Putamen (tissue), 1 donor: ENCODE measurements at regions not wholly inside any gene's neighbourhood (a gene's known extent, or its start where the extent isn't known, plus 50 kb on each side); places are given as distances from the start of the nearest gene placed in this dataset.
"Not testable (repeated sequence)": the region's sequence is repeated elsewhere in the genome, so short reads cannot be mapped to it uniquely, and the experiment has no call there.

ENCODE experiments used
- DNase-seq: peaks from one replicate; pipeline ENCODE4 v3.0.0-alpha.2; 2016; ENCODE audit warnings: low spot score

DNA sequence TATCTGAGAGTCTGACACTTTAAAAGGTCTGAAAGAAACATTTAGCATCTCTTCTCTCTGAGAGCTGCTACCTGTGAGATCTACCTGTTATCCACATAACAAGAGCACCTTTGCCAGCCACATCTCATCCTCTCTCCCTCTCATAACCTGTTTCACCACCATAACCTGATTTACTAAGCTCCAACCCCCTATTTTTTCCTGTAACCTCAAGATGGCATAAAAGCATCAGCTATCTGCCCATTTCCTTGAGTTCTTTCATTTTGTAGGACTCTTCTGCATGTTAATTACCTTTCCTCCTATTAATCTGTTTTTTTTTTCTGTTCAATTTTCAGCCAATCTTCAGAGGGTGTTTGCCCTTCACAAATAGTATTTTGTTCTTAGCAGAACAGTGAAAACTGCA, 136.5 kb upstream of the KCNK1 start:
- peak; percentile 13 for DNase-seq

DNA sequence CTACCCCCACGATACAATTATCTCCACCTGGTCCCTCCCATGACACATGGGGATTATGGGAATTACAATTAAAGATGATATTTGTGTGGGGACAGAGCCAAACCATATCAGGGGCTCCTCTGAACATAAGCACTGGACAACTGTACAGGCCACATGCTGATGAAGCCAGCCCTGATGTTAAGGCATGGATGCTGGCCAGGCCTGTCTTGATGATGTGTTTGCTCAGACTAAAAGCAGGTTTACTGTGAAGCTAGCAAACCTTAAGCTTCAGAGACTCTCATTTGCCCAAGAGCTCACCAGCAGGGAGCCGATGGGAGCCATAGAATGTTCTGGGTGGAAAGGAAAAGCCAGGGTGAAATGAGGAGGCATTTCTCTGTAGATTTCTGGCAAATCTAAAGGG, 135.3 kb upstream of the KCNK1 start:
- no peak for DNase-seq

- DNase-seq: no peak
Measured at GRCh38 chr1:233479110-233479890, 134.6 kb upstream of the KCNK1 start.

- DNase-seq: no peak
Measured at GRCh38 chr1:233480198-233480597, 133.7 kb upstream of the KCNK1 start.

- DNase-seq: no peak
Measured at GRCh38 chr1:233482388-233482787, 131.5 kb upstream of the KCNK1 start.

DNA sequence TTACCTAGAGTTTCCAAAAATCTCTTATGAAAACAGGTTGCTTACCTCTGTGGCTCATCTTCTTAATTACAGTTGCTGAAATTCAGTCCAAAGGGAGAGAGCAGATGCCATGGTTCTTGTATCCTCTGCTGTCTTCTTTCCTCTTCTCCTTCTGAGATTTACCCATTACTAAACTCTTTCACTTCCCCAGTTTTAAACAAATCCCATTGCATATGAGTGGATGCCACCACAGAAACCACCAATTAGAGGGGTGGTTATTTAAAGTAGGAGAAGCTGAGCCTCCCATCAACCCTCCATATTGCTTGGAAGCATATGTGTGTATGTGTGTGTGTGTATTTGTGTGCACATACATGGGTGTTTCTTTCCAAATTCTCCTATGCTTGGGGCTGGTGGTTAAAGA, 128.5 kb upstream of the KCNK1 start:
- DNase-seq: no peak

DNA sequence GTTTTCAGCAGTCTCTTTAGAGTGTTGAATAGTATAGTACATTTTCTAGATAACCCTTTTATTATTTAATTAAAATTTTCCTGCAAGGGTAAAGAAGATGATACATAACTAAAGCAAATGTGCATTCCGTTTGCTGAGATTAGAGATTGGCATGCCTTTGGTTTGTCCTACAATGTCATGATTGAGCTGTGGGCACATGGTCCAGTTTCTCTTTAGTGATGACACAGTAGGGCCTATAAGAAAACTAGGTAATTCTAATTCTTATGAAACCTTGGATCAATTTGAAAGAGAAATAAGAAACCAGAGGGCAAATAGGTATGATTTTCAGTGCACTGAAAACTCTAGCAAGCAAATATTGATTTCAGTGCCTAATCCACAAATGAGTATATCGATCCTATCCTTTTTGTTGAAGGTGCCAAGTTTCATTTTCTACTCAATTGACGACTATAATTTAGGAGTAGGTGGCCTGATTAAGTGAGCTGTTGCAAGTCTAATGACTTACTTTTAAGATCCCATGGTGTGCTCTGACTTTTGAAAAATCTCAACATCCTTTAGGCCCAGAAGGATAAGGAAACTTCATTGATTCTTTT, 128.0 kb upstream of the KCNK1 start:
- no peak for DNase-seq

DNA sequence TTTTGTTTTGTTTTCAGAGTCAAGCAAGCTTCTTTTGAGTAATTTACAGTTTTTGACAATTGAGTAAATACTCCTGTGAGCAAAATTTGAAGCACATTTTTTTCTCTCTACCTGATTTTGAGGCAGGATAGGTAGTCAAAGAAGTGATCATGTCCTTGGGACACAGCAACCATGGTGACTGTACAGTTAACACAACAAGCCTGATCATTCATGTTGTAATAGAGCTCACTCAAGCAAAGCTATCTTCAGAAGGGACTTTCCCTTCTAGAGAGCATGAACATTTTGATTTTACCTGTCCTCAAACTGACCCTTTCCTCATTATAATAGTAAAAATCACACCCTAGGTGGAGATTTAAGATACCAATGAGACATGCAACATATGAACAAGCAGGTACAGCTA, 126.5 kb upstream of the KCNK1 start:
- DNase-seq: no peak

- DNase-seq: no peak
Measured at GRCh38 chr1:233489411-233489810, 124.5 kb upstream of the KCNK1 start.

- DNase-seq: no peak
Measured at GRCh38 chr1:233490488-233490887, 123.4 kb upstream of the KCNK1 start.

GRCh38 chr1:233491953-233492620, 121.8 kb upstream of the KCNK1 start:
- DNase-seq: no peak

- DNase-seq: no peak
Measured at GRCh38 chr1:233496993-233497392, 116.9 kb upstream of the KCNK1 start.

DNA sequence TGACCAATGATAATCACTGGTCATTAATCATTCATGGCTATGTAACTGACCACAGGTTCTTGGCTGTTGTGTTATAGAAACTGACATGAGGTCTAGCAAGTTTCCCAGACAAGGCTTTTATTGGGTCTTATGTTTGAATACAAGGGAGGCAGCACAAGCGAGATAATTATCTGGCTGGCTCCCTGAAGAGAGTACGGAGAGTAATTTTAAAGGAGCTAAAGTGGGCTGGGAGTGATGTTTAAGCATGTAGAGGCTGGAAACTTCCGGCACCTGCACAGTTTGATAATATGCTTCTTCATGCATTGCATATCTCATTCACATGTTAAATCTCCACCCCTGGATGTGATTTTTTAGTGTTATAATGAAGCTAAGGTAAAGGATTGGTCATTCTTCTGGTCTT, 116.2 kb upstream of the KCNK1 start:
- no peak for DNase-seq

DNA sequence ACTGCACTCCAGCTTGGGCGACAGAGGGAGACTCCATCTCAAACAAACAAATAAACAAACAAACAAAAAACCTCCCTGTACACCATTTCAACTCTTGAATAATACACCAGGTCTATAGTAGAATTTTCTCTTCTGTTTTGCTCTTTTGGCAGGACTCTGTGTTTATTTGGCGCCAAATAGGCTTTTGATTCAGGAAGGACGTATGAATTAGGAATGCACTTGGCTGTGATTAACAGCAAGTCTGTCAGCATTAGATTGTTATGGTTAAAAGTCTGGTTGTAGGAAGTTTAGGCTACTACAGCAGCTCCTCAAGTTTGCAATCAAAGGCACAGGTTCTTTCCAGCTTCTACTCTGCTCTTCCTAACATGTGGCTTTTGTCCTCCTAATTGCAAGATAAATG, 113.8 kb upstream of the KCNK1 start:
- DNase-seq: no peak

- no peak for DNase-seq
Measured at GRCh38 chr1:233503366-233503954, 110.4 kb upstream of the KCNK1 start.

DNA sequence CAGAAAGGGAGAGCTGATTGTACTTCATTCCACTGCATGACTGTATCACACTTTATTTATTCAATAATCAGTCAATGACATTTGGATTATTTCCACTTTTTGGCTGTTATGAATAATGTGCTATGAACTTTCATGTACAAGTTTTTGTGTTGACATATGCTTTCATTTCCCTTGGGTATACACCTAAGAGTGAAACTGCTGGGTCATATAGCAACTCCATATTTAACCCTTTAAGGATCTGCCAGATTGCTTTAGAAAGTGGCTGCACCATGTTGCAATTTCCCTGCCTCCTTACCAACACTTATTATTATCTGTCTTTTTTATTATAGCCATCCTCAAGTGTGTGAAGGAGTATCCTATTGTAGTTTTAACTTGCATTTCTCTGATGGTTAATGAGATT, 108.8 kb upstream of the KCNK1 start:
- DNase-seq: no peak

GRCh38 chr1:233505889-233506288, 108.0 kb upstream of the KCNK1 start:
- not testable (repeated sequence) for DNase-seq

- DNase-seq: no peak
Measured at GRCh38 chr1:233509526-233509925, 104.4 kb upstream of the KCNK1 start.

- no peak for DNase-seq
Measured at GRCh38 chr1:233512538-233512937, 101.4 kb upstream of the KCNK1 start.

DNA sequence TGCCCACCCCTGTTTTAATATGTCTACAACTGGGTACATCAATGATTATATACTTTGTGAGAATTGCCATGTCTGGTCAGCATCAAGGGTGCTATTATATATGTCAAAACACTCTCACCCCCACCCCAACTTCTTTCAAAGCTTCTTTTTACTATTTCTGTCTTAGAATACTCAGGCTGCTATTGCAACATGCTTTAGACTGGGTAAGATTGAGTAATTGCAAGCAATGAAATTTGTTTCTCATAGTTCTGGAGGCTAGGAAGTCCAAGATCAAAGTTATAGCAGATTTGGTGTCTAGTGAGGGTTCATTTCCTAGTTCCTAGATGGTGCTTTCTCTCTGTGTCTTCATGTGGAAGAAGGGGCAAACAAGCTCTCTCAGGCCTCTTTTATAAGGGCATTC, 100.5 kb upstream of the KCNK1 start:
- no peak for DNase-seq

GRCh38 chr1:233514946-233515391, 98.9 kb upstream of the KCNK1 start:
- DNase-seq: no peak

- DNase-seq: no peak
Measured at GRCh38 chr1:233516732-233517131, 97.2 kb upstream of the KCNK1 start.

- DNase-seq: peak; percentile 57
Measured at GRCh38 chr1:233518344-233518743, 95.6 kb upstream of the KCNK1 start.
